ENCODE measurements at regions not wholly inside any gene's neighbourhood (a gene's known extent, or its start where the extent isn't known, plus 50 kb on each side); places are given as distances from the start of the nearest gene placed in this dataset.

DNA sequence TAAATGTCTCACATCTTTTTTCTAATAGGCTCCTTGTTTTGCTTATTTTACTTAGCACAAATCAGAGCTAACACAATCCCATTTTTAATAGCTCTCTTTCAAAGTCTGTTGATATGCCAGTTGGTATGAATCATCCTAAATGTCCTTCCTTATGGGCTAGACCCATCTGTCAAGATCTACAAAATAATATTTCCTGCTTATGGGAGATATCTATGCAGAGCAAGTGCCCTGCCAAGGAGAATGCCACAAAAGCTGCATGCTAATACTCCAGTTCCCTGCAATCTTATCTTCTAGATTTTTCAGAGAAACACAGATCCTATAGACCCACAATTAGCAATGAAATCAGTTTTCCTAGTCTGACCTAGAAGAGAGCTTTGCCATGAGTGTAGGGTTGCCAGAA, 230.8 kb upstream of the NPVF start:
- TF ChIP-seq POLR2AphosphoS5 (IDR thresholded peaks at IDR 0.05; ENCODE audit: low read depth, low read length) (no peak), POLR2A (IDR thresholded peaks at IDR 0.05; ENCODE audit: low read depth, low read length) (no peak), TAF1 (IDR thresholded peaks at IDR 0.05; ENCODE audit: borderline replicate concordance, low read depth, low read length) (no peak)
